ENCODE measurements at regions not wholly inside any gene's neighbourhood (a gene's known extent, or its start where the extent isn't known, plus 50 kb on each side); places are given as distances from the start of the nearest gene placed in this dataset.

DNA sequence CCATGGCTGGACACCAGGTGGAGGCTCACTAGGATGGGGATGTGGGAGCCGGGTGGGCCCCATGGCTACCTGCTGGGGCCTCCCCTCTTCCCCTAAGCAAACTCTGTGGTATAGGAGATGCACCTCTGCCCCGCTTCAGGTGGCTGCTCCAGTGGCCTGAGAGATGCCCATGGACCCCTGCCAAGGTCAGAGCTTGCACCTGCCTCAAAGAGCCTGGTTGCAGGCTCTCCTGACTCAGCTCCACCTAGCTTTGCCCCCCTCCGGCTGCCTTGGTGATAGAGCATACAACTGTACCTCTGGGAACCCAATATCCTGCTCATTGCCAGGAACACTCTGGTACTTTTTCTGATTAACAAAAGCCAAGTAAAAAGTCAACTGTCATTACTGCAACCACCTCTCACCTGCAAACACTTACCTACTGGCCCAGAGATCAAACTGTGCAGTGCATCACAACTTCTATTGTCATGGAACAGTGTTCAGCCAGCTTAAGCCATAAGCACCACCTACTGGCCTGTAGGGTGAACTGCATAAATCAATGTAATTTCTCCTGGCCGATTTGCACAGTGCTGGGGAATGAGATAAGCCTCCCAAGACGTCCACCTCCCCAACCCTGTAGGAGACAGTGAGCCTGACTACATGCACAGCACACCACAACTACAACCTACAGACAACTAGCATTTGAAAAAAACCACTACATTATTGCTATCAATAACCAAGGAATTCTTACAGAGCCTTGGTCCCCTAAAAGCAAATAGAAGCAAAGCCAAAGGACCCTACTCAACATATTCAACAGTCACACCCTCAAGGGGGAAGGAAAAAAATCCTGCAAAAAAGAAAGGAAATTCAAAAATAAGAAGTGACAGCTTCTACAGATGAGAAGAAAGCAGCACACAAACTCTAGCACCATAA is 352.4 kb upstream of the ARHGEF26 start:
- Histone ChIP-seq H3K4me1 (ENCODE audit: insufficient read depth, low read length, poor library complexity, severe bottlenecking) (peaks cover 30% of the 10 kb centered on the region), H3K36me3 (ENCODE audit: insufficient read depth, low read length) (peaks cover 24% of the 10 kb centered on the region), H3K9me2 (ENCODE audit: insufficient read depth, low read length) (no peaks in the 10 kb centered on the region), H2AFZ (ENCODE audit: low read length) (peak overlapping the region; percentile 18; the same call in 1 of the 2 replicates), H4K20me1 (ENCODE audit: insufficient read depth, low read length) (no peaks in the 10 kb centered on the region), H3K27ac (ENCODE audit: low read depth, low read length, poor library complexity, severe bottlenecking) (no peak overlapping the region), H3K9me3 (ENCODE audit: low read length) (peaks cover 39% of the 10 kb centered on the region; the same call in 1 of the 2 replicates), H3K79me2 (ENCODE audit: insufficient read depth, low read depth, low read length) (peaks cover 13% of the 10 kb centered on the region; the same call in 1 of the 2 replicates), H3K4me2 (ENCODE audit: low read length) (0 out of 2 replicates have a peak overlapping the region, but pooled peaks have one; percentile 14), H3K4me3 (ENCODE audit: low read depth, low read length, poor library complexity, severe bottlenecking) (no peak overlapping the region)
- ChIA-PET CTCF (ENCODE audit: unreplicated experiment) (no interaction called here), POLR2A (interaction anchor here (0.5 to 0.8 kb wide), 4 partner anchors 35 to 651 kb away, joined by 3 to 4 read pairs (median 3); no protein-coding TSS in a partner anchor)
- intact Hi-C loops (cut with micrococcal nuclease; ENCODE audit: unreplicated experiment): loop anchor here (1.0 to 5.0 kb wide), 4 partner anchors 65 to 726 kb away; no protein-coding TSS in a partner anchor
- peak; percentile 84 for DNase-seq (ENCODE audit: low spot score)
- no TSS peak for BruUV-seq (replicated peaks)
- peak; percentile 95 for TF ChIP-seq CTCF (conservative IDR thresholded peaks at IDR 0.05; ENCODE audit: low read length)
- TF ChIP-seq EZH2phosphoT487 (IDR thresholded peaks at IDR 0.05; ENCODE audit: borderline replicate concordance, low read depth, low read length): no peak

DNA sequence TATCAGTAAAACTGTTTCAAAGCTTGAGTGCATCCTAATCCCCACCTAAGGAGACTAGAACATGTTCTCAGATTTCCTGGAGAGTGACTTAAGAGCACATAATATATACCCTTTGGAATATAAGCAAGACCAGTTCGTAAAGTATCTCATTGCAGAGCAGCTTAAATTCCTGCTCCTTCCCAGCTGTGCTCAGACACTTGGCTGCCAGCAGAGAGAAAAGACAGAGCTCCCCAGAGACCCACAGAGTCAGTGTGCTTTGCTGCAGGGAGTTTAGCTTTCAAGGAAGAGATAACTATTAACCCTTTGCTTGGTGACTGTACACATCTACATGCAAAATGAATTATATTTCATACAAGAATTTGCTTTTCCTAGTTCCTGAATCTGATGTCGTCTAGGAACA is 338.1 kb upstream of the ARHGEF26 start:
- Histone ChIP-seq H3K4me3 (ENCODE audit: low read depth, low read length, poor library complexity, severe bottlenecking) (no peak overlapping the region), H3K27ac (ENCODE audit: low read depth, low read length, poor library complexity, severe bottlenecking) (no peak overlapping the region), H3K9me3 (ENCODE audit: low read length) (no peaks in the 10 kb centered on the region), H3K79me2 (ENCODE audit: insufficient read depth, low read depth, low read length) (no peaks in the 10 kb centered on the region), H3K36me3 (ENCODE audit: insufficient read depth, low read length) (no peaks in the 10 kb centered on the region), H3K4me1 (ENCODE audit: insufficient read depth, low read length, poor library complexity, severe bottlenecking) (no peaks in the 10 kb centered on the region), H4K20me1 (ENCODE audit: insufficient read depth, low read length) (no peaks in the 10 kb centered on the region), H2AFZ (ENCODE audit: low read length) (no peak overlapping the region), H3K9me2 (ENCODE audit: insufficient read depth, low read length) (no peaks in the 10 kb centered on the region), H3K4me2 (ENCODE audit: low read length) (no peak overlapping the region)
- TF ChIP-seq EZH2phosphoT487 (IDR thresholded peaks at IDR 0.05; ENCODE audit: borderline replicate concordance, low read depth, low read length): no peak
- no peak for TF ChIP-seq CTCF (conservative IDR thresholded peaks at IDR 0.05; ENCODE audit: low read length)
- ChIA-PET POLR2A (interaction anchor here (0.6 kb wide), 1 partner anchor 759 kb away, joined by 3 read pairs; no protein-coding TSS in a partner anchor), CTCF (ENCODE audit: unreplicated experiment) (no interaction called here)
- no peak for DNase-seq (ENCODE audit: low spot score)
- BruUV-seq (replicated peaks): no TSS peak
- intact Hi-C loops (cut with micrococcal nuclease; ENCODE audit: unreplicated experiment): no loop called here
